ENCODE measurements at regions not wholly inside any gene's neighbourhood (a gene's known extent, or its start where the extent isn't known, plus 50 kb on each side); places are given as distances from the start of the nearest gene placed in this dataset.

DNA sequence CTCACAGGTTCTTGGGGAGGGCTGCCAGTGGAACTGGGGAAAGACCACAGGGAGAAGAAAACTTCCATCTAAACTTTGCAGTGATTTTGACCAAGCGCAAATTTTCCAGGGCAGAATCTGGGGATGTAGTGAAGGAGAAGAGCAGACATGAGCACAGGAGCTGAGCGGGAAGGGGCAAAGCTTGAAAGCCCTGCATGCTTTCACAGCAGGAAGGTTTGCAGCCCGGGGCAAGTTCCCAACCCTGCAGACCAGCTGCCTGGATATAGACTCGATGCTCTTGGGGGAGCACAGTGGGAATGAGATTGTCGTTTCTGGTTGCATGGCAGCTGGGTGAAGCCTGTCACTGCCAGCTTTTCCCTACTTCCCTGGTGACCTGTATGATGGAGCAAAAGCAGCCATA lies 276.8 kb upstream of the RORB start:
- DNase-seq (ENCODE audit: low read depth): no peak
- TF ChIP-seq, protein P1, sequence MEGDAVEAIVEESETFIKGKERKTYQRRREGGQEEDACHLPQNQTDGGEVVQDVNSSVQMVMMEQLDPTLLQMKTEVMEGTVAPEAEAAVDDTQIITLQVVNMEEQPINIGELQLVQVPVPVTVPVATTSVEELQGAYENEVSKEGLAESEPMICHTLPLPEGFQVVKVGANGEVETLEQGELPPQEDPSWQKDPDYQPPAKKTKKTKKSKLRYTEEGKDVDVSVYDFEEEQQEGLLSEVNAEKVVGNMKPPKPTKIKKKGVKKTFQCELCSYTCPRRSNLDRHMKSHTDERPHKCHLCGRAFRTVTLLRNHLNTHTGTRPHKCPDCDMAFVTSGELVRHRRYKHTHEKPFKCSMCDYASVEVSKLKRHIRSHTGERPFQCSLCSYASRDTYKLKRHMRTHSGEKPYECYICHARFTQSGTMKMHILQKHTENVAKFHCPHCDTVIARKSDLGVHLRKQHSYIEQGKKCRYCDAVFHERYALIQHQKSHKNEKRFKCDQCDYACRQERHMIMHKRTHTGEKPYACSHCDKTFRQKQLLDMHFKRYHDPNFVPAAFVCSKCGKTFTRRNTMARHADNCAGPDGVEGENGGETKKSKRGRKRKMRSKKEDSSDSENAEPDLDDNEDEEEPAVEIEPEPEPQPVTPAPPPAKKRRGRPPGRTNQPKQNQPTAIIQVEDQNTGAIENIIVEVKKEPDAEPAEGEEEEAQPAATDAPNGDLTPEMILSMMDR (conservative IDR thresholded peaks at IDR 0.05; ENCODE audit: low read length): no peak
- H3K4me3 ChIP-seq (ENCODE audit: low read length): no peak overlapping the region

DNA sequence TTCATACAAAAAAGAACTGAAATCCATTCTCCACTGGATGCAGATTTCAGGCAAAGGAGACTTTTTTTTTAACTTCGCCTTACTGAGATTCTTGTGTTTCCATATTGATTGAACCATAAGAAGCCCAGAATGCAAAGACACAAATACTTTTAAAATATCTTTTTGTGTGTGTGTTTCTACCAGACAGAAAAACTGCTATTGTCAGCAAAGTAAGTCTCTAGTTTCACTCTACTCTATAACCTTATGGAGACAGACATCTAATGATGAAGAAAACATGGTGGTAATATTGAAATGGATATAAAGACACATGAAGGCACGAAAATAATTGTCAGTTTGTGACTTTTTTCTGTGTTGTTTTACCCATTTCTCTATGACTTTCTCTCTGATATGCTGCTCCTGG lies 260.3 kb upstream of the RORB start:
- no peak for DNase-seq (ENCODE audit: low read depth)

DNA sequence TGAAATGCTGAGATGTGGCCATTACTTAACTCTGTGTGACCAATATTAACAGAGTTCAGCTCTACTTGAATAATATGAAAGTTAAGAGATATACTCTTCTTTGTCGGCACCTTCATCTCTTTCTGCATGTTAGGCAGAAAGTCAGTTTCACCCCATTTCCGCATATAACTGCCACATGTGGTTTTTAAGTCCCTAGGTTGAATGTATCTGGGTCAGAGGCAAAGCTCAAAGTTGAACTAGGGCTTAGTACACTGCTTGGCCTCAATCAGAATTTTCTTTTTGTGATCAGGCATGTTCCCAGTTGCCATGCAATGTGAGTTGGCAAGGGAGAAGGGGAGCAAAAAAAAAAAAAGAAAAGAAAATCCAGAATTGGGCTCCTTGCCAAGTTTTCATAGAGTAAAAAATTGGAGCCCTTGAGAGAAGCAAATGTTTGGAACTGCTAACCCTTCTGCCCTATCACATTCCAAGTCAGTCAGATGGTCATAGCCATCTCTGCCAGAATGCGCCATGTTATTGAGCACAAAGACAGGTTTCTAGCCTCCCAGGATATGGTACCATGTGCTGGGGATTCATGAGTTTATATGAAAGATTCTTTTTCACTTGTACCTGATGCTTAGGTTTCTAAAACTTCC lies 251.2 kb upstream of the RORB start:
- TF ChIP-seq, protein P1 (conservative IDR thresholded peaks at IDR 0.05; ENCODE audit: low read length): no peak
- no peak for DNase-seq (ENCODE audit: low read depth)
- no peak overlapping the region for H3K4me3 ChIP-seq (ENCODE audit: low read length)

More for the DNA sequence above, 260.3 kb upstream of the RORB start:
- no peak overlapping the region for H3K4me3 ChIP-seq (ENCODE audit: low read length)
- TF ChIP-seq, protein P1 (conservative IDR thresholded peaks at IDR 0.05; ENCODE audit: low read length): no peak

DNA sequence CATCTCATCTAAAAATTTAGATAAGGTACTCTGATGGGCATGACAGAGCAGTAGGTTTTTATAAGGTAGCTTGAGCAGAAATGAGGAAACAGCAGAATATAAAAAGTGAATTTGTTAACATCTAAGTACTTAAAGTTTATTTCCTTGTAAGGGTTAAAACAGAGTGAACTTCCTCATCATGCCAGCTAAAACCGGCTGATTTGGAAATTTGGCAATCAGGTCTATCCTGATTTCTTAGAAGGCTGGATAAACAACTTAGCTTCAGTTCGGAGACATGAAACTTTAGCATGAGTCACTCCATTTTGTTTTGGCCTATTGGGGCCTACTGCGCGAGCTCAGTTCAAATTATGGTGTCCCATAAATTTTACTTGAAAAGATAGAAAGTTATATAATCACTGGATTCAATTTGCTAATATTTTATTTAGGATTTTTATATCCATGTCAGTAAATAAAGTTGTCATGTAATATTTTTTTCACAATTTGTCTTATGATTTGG lies 241.6 kb upstream of the RORB start:
- H3K4me3 ChIP-seq (ENCODE audit: low read length): no peak overlapping the region
- DNase-seq (ENCODE audit: low read depth): no peak
- TF ChIP-seq, protein P1 (conservative IDR thresholded peaks at IDR 0.05; ENCODE audit: low read length): no peak

DNA sequence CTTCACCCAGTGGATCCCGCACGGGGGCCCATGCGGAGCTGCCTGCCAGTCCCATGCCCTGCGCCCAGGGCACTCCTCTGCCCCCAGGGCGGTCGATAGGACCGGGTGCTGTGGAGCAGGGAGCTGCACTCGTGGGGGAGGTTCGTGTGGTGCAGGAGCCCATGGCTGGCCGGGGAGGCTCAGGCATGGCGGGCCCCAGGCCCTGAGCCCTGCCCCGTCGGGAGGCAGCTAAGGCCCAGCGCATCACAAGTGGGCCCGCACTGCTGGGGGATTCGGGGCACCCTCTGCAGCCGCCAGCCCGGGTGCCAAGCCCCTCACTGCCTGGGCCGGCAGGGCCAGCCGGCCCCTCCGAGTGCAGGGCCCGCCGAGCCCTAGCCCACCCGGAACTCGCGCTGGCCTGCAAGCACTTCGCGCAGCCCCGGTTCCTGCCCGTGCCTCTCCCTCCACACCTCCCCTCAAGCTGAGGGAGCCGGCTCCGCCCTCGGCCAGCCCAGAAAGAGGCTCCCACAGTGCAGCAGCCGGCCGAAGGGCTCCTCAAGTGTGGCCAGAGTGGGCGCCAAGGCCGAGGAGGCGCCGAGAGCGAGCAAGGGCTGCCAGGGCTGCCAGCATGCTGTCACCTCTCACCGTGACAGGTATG lies 221.1 kb upstream of the RORB start:
- DNase-seq (ENCODE audit: low read depth): no peak
- no peak overlapping the region for H3K4me3 ChIP-seq (ENCODE audit: low read length)
- TF ChIP-seq, protein P1 (conservative IDR thresholded peaks at IDR 0.05; ENCODE audit: low read length): no peak

DNA sequence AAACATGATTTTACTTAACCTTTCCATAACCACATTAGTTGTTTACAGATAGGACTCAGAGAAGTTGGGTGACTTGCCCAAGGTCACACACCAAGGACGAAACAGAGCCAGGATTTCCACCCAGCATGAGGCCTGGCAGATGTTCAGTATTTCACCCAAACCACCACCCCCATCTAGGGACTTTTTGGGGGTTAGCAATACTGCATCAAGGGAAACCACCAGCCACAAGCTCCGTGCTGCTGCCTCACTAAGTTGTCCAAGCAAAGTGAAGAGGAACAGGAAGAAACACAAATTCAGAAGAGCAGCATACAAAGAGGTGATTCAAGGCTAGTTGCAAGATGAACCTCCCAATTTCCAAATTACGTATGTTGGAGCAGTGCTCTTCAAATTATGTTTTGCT lies 219.6 kb upstream of the RORB start:
- no peak for DNase-seq (ENCODE audit: low read depth)
- TF ChIP-seq, protein P1 (conservative IDR thresholded peaks at IDR 0.05; ENCODE audit: low read length): no peak
- H3K4me3 ChIP-seq (ENCODE audit: low read length): no peak overlapping the region

DNA sequence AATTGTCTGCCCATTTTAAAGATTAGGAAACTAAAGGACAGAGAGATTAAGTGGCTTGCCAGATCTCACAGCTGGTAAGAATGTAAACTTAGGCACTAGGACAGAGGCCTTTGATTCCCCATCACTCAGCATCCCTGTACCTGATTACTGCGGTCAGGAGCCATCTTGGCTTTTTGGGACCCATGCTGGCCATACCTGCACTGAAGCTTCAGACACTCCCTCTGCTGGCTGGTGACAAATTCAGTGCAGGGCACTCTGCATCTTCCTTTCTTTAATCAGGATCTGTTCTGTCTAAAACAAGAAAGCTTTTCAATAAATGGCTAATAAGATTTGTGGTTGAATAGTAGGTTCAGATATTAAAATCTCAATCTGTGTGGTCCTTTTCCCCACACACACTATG lies 215.5 kb upstream of the RORB start:
- no peak overlapping the region for H3K4me3 ChIP-seq (ENCODE audit: low read length)
- TF ChIP-seq, protein P1 (conservative IDR thresholded peaks at IDR 0.05; ENCODE audit: low read length): no peak
- no peak for DNase-seq (ENCODE audit: low read depth)
